Breast epithelium (tissue), 4 donors: ENCODE measurements at regions not wholly inside any gene's neighbourhood (a gene's known extent, or its start where the extent isn't known, plus 50 kb on each side); places are given as distances from the start of the nearest gene placed in this dataset.

Source experiments
- DNase-seq, 2 donors: peaks; one replicate each; pipeline ENCODE4 v3.0.0-alpha.2; 2019; ENCODE audit warnings: low spot score in 2 of 2
- H3K27ac ChIP-seq, 2 donors: fragments of 200-600 bp; sonication (generic) in 1 of 2; one replicate each; pipeline ENCODE4 v1.5.1; 2016 to 2019; ENCODE audit warnings: mild to moderate bottlenecking in 1 of 2
- H3K27me3 ChIP-seq, 2 donors: fragments of 200-600 bp; sonication (generic) in 1 of 2; one replicate each; pipeline versions ENCODE4 v1.5.1 to v1.6.0; 2017 to 2019; ENCODE audit warnings: control low read depth in 1 of 2, mild to moderate bottlenecking in 1 of 2
- H3K36me3 ChIP-seq: fragments of 200-600 bp; one replicate; pipeline ENCODE4 v1.5.1; 2019
- H3K4me1 ChIP-seq, 2 donors: fragments of 200-600 bp; sonication (generic); one replicate each; pipeline ENCODE4 v1.5.1; 2016 to 2019; ENCODE audit warnings: control low read depth in 1 of 2
- H3K4me3 ChIP-seq, 3 donors: fragments of 200-600 bp; sonication (generic); 1 replicate in 2 of 3; 2 replicates in 1 of 3; pipeline ENCODE4 v1.5.1; 2016 to 2019; ENCODE audit warnings: mild to moderate bottlenecking in 3 of 3, moderate library complexity in 2 of 3
- H3K9me3 ChIP-seq, 2 donors: fragments of 200-600 bp; sonication (generic) in 1 of 2; one replicate each; pipeline ENCODE4 v1.5.1; 2016 to 2019; ENCODE audit warnings: control low read depth in 1 of 2
- POLR2A ChIP-seq: fragments of 450-650 bp; IDR thresholded peaks from one replicate; pipeline ENCODE4 v1.6.1; 2016; ENCODE audit warnings: antibody characterized with exemption, mild to moderate bottlenecking, moderate library complexity
- POLR2AphosphoS5 ChIP-seq, 3 donors: sonication (generic); formaldehyde crosslinking; IDR thresholded peaks; one replicate each; pipeline ENCODE4 v1.6.1; 2017; ENCODE audit warnings: antibody characterized with exemption in 3 of 3
- intact Hi-C: fragments of 100-400 bp; cut with DNase I; formaldehyde crosslinking; loops from one replicate; pipeline ENCODE4 v1.15.1; 2023; ENCODE audit warnings: low total_unique reads
- TF ChIP-seq, protein P1 (sequence below), 3 donors: fragments of 450-650 bp; IDR thresholded peaks; one replicate each; pipeline ENCODE4 v1.5.1; 2016 to 2017; ENCODE audit warnings: antibody characterized with exemption in 3 of 3, mild to moderate bottlenecking in 3 of 3, moderate library complexity in 3 of 3

DNA sequence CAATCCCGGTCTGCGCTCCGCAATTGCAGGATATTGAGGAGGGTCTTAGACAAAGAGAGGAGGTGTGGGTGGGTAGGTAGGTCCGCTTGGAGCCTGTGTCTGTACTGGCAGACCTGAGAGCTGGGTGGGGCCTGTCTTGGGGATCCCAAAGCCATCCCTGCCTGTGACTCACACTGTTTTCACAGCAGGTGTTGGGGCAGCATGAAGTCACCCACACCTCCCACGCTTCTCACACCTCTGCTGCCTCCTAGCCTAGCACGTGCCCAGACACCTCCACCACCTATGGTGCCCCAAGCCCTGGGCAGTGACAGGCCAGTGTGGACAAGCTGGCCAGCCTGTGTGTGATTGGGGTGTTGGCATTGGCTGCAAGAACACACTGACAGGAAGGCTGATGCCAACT, 65.7 kb upstream of the ECE1 start:
- no peaks in the 10 kb centered on the region for H3K4me1 ChIP-seq
- no peaks in the 10 kb centered on the region for H3K9me3 ChIP-seq
- H3K27ac ChIP-seq = no peak overlapping the region
- no peaks in the 10 kb centered on the region for H3K36me3 ChIP-seq
- H3K27me3 ChIP-seq = no peaks in the 10 kb centered on the region
- intact Hi-C loops = no loop called here
- no peak for DNase-seq
- no peak overlapping the region for H3K4me3 ChIP-seq
- TF ChIP-seq POLR2A = no peak
- TF ChIP-seq, protein P1, sequence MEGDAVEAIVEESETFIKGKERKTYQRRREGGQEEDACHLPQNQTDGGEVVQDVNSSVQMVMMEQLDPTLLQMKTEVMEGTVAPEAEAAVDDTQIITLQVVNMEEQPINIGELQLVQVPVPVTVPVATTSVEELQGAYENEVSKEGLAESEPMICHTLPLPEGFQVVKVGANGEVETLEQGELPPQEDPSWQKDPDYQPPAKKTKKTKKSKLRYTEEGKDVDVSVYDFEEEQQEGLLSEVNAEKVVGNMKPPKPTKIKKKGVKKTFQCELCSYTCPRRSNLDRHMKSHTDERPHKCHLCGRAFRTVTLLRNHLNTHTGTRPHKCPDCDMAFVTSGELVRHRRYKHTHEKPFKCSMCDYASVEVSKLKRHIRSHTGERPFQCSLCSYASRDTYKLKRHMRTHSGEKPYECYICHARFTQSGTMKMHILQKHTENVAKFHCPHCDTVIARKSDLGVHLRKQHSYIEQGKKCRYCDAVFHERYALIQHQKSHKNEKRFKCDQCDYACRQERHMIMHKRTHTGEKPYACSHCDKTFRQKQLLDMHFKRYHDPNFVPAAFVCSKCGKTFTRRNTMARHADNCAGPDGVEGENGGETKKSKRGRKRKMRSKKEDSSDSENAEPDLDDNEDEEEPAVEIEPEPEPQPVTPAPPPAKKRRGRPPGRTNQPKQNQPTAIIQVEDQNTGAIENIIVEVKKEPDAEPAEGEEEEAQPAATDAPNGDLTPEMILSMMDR (IDR thresholded peaks at IDR 0.05) = no peak
- no peak for TF ChIP-seq POLR2AphosphoS5 (IDR thresholded peaks at IDR 0.05)

- intact Hi-C loops = no loop called here
- TF ChIP-seq, protein P1 (IDR thresholded peaks at IDR 0.05) = no peak
- TF ChIP-seq POLR2A (no peak), POLR2AphosphoS5 (IDR thresholded peaks at IDR 0.05) (no peak)
- Histone ChIP-seq H3K4me3 (no peak overlapping the region), H3K9me3 (no peaks in the 10 kb centered on the region), H3K4me1 (no peaks in the 10 kb centered on the region), H3K27ac (no peak overlapping the region), H3K36me3 (no peaks in the 10 kb centered on the region), H3K27me3 (no peaks in the 10 kb centered on the region)
- no peak for DNase-seq
Measured at GRCh38 chr1:21352586-21352985, 62.3 kb upstream of the ECE1 start.

DNA sequence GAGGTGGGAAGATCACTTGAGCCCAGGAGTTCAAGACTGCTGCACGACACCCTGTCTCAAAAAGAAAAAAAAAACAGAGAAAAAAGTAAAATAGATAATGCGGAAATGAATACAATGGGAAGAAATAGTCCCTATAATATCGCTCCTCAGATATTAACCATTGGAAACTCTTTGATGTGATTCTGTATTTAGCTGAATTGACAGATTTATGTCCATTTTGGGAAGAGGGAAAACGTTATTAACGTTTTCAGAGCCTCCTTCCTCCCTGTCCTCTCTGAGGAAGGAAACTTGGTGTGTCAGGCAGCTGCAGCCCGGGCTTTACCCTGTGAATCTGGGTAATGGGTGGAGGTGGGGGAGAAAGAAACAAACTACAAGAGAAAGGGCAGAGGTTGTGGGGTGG, 61.6 kb upstream of the ECE1 start:
- H3K27me3 ChIP-seq = no peaks in the 10 kb centered on the region
- H3K36me3 ChIP-seq = no peaks in the 10 kb centered on the region
- no peaks in the 10 kb centered on the region for H3K4me1 ChIP-seq
- TF ChIP-seq, protein P1 (IDR thresholded peaks at IDR 0.05) = no peak
- TF ChIP-seq POLR2AphosphoS5 (IDR thresholded peaks at IDR 0.05) (no peak), POLR2A (no peak)
- no peak overlapping the region for H3K4me3 ChIP-seq
- DNase-seq = no peak
- intact Hi-C loops = no loop called here
- no peak overlapping the region for H3K27ac ChIP-seq
- H3K9me3 ChIP-seq = no peaks in the 10 kb centered on the region

DNA sequence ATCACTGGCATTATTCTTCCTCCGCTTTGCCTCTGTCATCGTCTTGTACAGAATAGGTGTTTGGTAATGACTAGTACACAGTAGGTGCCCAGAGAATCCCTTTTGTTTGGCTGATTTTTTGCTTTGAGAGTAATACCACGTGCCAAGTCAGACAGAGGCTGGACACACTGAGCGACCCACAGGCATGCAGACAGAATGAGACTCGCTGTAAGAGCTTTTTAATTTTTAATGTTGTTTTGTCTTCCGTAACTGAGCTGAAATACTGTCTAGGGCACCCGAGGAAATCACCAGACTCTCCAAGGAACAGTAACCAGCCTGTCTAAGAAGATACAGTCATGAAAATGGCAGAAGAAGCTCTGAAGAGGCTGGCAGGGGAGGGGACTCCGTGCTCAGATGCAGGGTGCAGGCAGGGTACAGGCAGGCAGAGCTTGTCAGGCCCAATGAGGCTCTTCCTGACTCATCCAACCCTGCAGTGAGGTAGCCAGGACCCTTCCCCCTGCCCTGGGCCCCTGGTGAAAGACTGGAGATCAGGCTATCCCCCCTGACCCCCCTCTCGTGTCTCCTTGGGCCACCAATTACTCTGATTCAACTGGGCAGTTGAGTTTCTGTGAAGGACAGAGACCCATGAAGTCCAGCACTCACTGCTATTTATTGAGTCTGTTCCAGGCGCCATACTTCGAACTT, 60.1 kb upstream of the ECE1 start:
- DNase-seq = no peak
- Histone ChIP-seq H3K27ac (no peak overlapping the region), H3K27me3 (no peaks in the 10 kb centered on the region), H3K9me3 (no peaks in the 10 kb centered on the region), H3K4me1 (no peaks in the 10 kb centered on the region), H3K36me3 (no peaks in the 10 kb centered on the region), H3K4me3 (no peak overlapping the region)
- intact Hi-C loops = no loop called here
- TF ChIP-seq, protein P1 (IDR thresholded peaks at IDR 0.05) = no peak
- TF ChIP-seq POLR2AphosphoS5 (IDR thresholded peaks at IDR 0.05) (no peak), POLR2A (no peak)

GRCh38 chr1:21349693-21350092, 59.4 kb upstream of the ECE1 start:
- H3K27me3 ChIP-seq = no peaks in the 10 kb centered on the region
- intact Hi-C loops = no loop called here

More at GRCh38 chr1:21349693-21350092, 59.4 kb upstream of the ECE1 start:
- TF ChIP-seq, protein P1 (IDR thresholded peaks at IDR 0.05) = no peak
- TF ChIP-seq POLR2AphosphoS5 (IDR thresholded peaks at IDR 0.05) = no peak
- TF ChIP-seq POLR2A = no peak
- H3K27ac ChIP-seq = peak overlapping the region in 1 of 2 donors; percentile 3
- no peak overlapping the region for H3K4me3 ChIP-seq
- H3K9me3 ChIP-seq = no peaks in the 10 kb centered on the region
- H3K4me1 ChIP-seq = no peaks in the 10 kb centered on the region
- H3K36me3 ChIP-seq = no peaks in the 10 kb centered on the region
- DNase-seq = no peak
